Transverse colon (tissue), 3 donors: ENCODE measurements at regions not wholly inside any gene's neighbourhood (a gene's known extent, or its start where the extent isn't known, plus 50 kb on each side); places are given as distances from the start of the nearest gene placed in this dataset.

ENCODE experiments used
- POLR2A ChIP-seq: fragments of 450-650 bp; IDR thresholded peaks from one replicate; pipeline ENCODE4 v1.6.1; 2016; ENCODE audit warnings: antibody characterized with exemption, mild to moderate bottlenecking, moderate library complexity
- TF ChIP-seq, protein P1 (sequence below), 5 experiments: fragments of 200-600 bp in 3 of 5; fragments of 450-650 bp in 2 of 5; sonication (generic) in 3 of 5; IDR thresholded peaks; 1 replicate in 2 of 5; 2 replicates in 3 of 5; pipeline ENCODE4 v1.5.1; 2016 to 2017; ENCODE audit warnings: antibody characterized with exemption in 5 of 5, inconsistent platforms in 3 of 5, mild to moderate bottlenecking in 2 of 5, moderate library complexity in 1 of 5

DNA sequence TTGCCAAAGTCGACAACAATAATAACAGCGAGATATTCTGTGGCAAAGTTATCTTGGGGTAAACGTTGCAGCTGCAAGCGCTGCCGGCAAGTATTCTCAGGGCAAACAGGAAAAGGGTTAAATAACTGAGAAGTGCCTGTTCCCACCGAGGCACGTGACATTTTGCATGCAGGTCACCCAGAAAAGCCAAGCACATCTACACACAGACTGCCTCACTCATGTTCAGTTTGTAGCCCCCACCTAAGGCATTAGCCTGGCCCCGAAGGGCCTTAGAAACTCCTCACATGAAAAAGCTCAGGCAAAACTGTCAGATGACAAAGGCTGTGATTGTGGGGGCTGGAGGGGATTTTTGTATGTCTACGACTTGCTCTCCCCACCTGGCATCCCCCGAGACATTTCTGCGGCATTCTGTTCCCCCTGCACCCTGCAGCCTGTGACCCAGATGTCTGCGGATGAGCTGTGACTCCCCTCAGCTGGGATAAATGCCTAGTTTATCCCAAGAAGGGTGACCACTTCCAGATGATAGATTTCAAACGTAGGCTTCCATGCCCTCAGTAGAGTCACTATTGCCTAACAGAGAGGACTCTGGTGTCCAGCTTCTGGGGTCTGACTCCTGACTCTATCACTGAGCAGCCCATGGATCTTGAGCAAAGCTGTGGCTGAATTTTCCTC is 215.2 kb upstream of the SIX2 start:
- TF ChIP-seq, protein P1, sequence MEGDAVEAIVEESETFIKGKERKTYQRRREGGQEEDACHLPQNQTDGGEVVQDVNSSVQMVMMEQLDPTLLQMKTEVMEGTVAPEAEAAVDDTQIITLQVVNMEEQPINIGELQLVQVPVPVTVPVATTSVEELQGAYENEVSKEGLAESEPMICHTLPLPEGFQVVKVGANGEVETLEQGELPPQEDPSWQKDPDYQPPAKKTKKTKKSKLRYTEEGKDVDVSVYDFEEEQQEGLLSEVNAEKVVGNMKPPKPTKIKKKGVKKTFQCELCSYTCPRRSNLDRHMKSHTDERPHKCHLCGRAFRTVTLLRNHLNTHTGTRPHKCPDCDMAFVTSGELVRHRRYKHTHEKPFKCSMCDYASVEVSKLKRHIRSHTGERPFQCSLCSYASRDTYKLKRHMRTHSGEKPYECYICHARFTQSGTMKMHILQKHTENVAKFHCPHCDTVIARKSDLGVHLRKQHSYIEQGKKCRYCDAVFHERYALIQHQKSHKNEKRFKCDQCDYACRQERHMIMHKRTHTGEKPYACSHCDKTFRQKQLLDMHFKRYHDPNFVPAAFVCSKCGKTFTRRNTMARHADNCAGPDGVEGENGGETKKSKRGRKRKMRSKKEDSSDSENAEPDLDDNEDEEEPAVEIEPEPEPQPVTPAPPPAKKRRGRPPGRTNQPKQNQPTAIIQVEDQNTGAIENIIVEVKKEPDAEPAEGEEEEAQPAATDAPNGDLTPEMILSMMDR (IDR thresholded peaks at IDR 0.05), result no peak
- no peak for TF ChIP-seq POLR2A
